H9 (cell line): ENCODE measurements at regions not wholly inside any gene's neighbourhood (a gene's known extent, or its start where the extent isn't known, plus 50 kb on each side); places are given as distances from the start of the nearest gene placed in this dataset.

ENCODE experiments used
- DNase-seq: peaks from one replicate; pipeline ENCODE4 v3.0.0-alpha.2; 2017
- H2AFZ ChIP-seq: one replicate; pipeline ENCODE4 v1.6.1; 2013; ENCODE audit warnings: mild to moderate bottlenecking, low read length, control low read depth, moderate library complexity
- H2AK5ac ChIP-seq: 2 replicates; pipeline ENCODE4 v1.6.1; 2013; ENCODE audit warnings: low read length, control low read depth, mixed read lengths; ENCODE audit not compliant: insufficient read length
- H2BK120ac ChIP-seq: one replicate; pipeline ENCODE4 v1.6.1; 2013; ENCODE audit warnings: low read depth, mild to moderate bottlenecking, low read length, control low read depth, inconsistent platforms; ENCODE audit not compliant: poor library complexity, severe bottlenecking
- H2BK12ac ChIP-seq: 2 replicates; pipeline ENCODE4 v1.6.1; 2013; ENCODE audit warnings: low read length, control low read depth, mixed read lengths, low read depth; ENCODE audit not compliant: insufficient read length
- H2BK15ac ChIP-seq: 2 replicates; pipeline ENCODE4 v1.6.1; 2013; ENCODE audit warnings: low read depth, low read length, control low read depth
- H2BK20ac ChIP-seq: one replicate; pipeline ENCODE4 v1.6.1; 2013; ENCODE audit warnings: low read depth, mild to moderate bottlenecking, low read length, control low read depth, inconsistent platforms; ENCODE audit not compliant: poor library complexity, severe bottlenecking
- H2BK5ac ChIP-seq: 2 replicates; pipeline ENCODE4 v1.6.1; 2013; ENCODE audit warnings: low read length, control low read depth, mixed read lengths; ENCODE audit not compliant: insufficient read length
- H3K14ac ChIP-seq: 2 replicates; pipeline ENCODE4 v1.6.1; 2013; ENCODE audit warnings: low read length, control low read depth; ENCODE audit not compliant: insufficient read depth
- H3K18ac ChIP-seq: 2 replicates; pipeline ENCODE4 v1.6.1; 2013; ENCODE audit warnings: low read depth, mild to moderate bottlenecking, mixed read lengths, low read length, control low read depth; ENCODE audit not compliant: insufficient read length
- H3K23ac ChIP-seq: 2 replicates; pipeline ENCODE4 v1.6.1; 2013; ENCODE audit warnings: low read length, control low read depth, mixed read lengths, low read depth; ENCODE audit not compliant: insufficient read length
- H3K23me2 ChIP-seq: 2 replicates; pipeline ENCODE4 v1.6.1; 2013; ENCODE audit warnings: low read depth, mild to moderate bottlenecking, mixed read lengths, low read length, control low read depth; ENCODE audit not compliant: insufficient read length, poor library complexity, severe bottlenecking
- H3K27ac ChIP-seq: 2 replicates; pipeline ENCODE4 v1.5.1; 2013; ENCODE audit warnings: low read length, control low read depth, mixed read lengths, low read depth; ENCODE audit not compliant: insufficient read length
- H3K27me3 ChIP-seq: 2 replicates; pipeline ENCODE4 v1.6.1; 2013; ENCODE audit warnings: low read length, control low read depth, inconsistent platforms; ENCODE audit not compliant: insufficient read depth
- H3K4ac ChIP-seq: 2 replicates; pipeline ENCODE4 v1.6.1; 2013; ENCODE audit warnings: low read depth, mild to moderate bottlenecking, control low read depth, inconsistent platforms, low read length, moderate library complexity
- H3K4me1 ChIP-seq: 2 replicates; pipeline ENCODE4 v1.6.1; 2013; ENCODE audit warnings: low read length, control low read depth, inconsistent platforms; ENCODE audit not compliant: insufficient read depth
- H3K4me2 ChIP-seq: 2 replicates; pipeline ENCODE4 v1.6.1; 2013; ENCODE audit warnings: low read length, control low read depth, mixed read lengths; ENCODE audit not compliant: insufficient read length, insufficient read depth
- H3K56ac ChIP-seq: 2 replicates; pipeline ENCODE4 v1.6.1; 2013; ENCODE audit warnings: low read depth, mild to moderate bottlenecking, mixed read lengths, low read length, control low read depth; ENCODE audit not compliant: insufficient read length
- H3K79me1 ChIP-seq: 2 replicates; pipeline ENCODE4 v1.6.1; 2013; ENCODE audit warnings: low read depth, mild to moderate bottlenecking, moderate library complexity, low read length, control low read depth, inconsistent platforms; ENCODE audit not compliant: insufficient read depth, poor library complexity, severe bottlenecking
- H3K79me2 ChIP-seq: 2 replicates; pipeline ENCODE4 v1.6.1; 2013; ENCODE audit warnings: low read length, control low read depth, inconsistent platforms; ENCODE audit not compliant: insufficient read depth
- H3K9ac ChIP-seq: 2 replicates; pipeline ENCODE4 v1.6.1; 2013; ENCODE audit warnings: low read length, control low read depth, mixed read lengths; ENCODE audit not compliant: insufficient read length; ENCODE audit errors: extremely low read depth
- H3K9me3 ChIP-seq: one replicate; pipeline ENCODE4 v1.6.1; 2013; ENCODE audit warnings: low read depth, low read length, inconsistent platforms; ENCODE audit not compliant: control insufficient read depth
- H3T11ph ChIP-seq: one replicate; pipeline ENCODE4 v1.6.1; 2013; ENCODE audit warnings: mild to moderate bottlenecking, low read length, control low read depth, inconsistent platforms
- H4K20me1 ChIP-seq: one replicate; pipeline ENCODE4 v1.6.1; 2013; ENCODE audit not compliant: control insufficient read depth, insufficient read length, insufficient read depth
- H4K5ac ChIP-seq: 2 replicates; pipeline ENCODE4 v1.6.1; 2013; ENCODE audit warnings: low read depth, mild to moderate bottlenecking, mixed read lengths, low read length, control low read depth; ENCODE audit not compliant: insufficient read length
- H4K8ac ChIP-seq: replicated peaks from 2 replicates; pipeline ENCODE4 v1.6.1; 2013; ENCODE audit warnings: low read length, control low read depth, mixed read lengths, low read depth; ENCODE audit not compliant: insufficient read length
- H4K91ac ChIP-seq: 2 replicates; pipeline ENCODE4 v1.6.1; 2013; ENCODE audit warnings: low read depth, mild to moderate bottlenecking, moderate library complexity, mixed read lengths, low read length, control low read depth; ENCODE audit not compliant: insufficient read length
- H3K27ac Mint-ChIP-seq, 3 experiments: 2 replicates in 2 of 3; 3 replicates in 1 of 3; pipeline ENCODE4 v1.8.0; 2020 to 2021; ENCODE audit warnings: mixed read lengths in 3 of 3, mild to moderate bottlenecking in 1 of 3, moderate library complexity in 1 of 3
- H3K27me3 Mint-ChIP-seq: 2 replicates; pipeline ENCODE4 v1.8.0; 2021; ENCODE audit warnings: low read depth, mild to moderate bottlenecking, moderate library complexity, mixed read lengths
- H3K36me3 Mint-ChIP-seq, 3 experiments: 2 replicates in 2 of 3; 3 replicates in 1 of 3; pipeline ENCODE4 v1.8.0; 2020 to 2021; ENCODE audit warnings: low read depth in 3 of 3, mixed read lengths in 3 of 3; ENCODE audit not compliant: insufficient read depth in 1 of 3
- H3K4me1 Mint-ChIP-seq, 2 experiments: 2 replicates each; pipeline ENCODE4 v1.8.0; 2020; ENCODE audit warnings: mixed read lengths in 2 of 2
- H3K4me3 Mint-ChIP-seq, 2 experiments: 2 replicates in 1 of 2; 3 replicates in 1 of 2; pipeline ENCODE4 v1.8.0; 2020 to 2021; ENCODE audit warnings: mild to moderate bottlenecking in 2 of 2, mixed read lengths in 2 of 2, moderate library complexity in 1 of 2
- H3K9me3 Mint-ChIP-seq, 2 experiments: 2 replicates in 1 of 2; 3 replicates in 1 of 2; pipeline ENCODE4 v1.8.0; 2020; ENCODE audit warnings: mild to moderate bottlenecking in 2 of 2, mixed read lengths in 2 of 2, moderate library complexity in 1 of 2
- WGBS: extraction: QIAGEN DNeasy Blood & Tissue Kit; methylation state at CpG from one replicate; pipeline ENCODE4 v1.1.7; 2013; ENCODE audit warnings: missing lambda C conversion rate, low lambda C conversion rate, mixed read lengths; ENCODE audit not compliant: insufficient read length; ENCODE audit errors: extremely low coverage; 5-methylcytosine and 5-hydroxymethylcytosine counted together
- TF ChIP-seq, protein P1 (sequence below): fragments of 200-600 bp; sonication (generic); conservative IDR thresholded peaks from 3 replicates; pipeline ENCODE4 v1.8.0; 2021; ENCODE audit warnings: antibody characterized with exemption, mild to moderate bottlenecking

DNA sequence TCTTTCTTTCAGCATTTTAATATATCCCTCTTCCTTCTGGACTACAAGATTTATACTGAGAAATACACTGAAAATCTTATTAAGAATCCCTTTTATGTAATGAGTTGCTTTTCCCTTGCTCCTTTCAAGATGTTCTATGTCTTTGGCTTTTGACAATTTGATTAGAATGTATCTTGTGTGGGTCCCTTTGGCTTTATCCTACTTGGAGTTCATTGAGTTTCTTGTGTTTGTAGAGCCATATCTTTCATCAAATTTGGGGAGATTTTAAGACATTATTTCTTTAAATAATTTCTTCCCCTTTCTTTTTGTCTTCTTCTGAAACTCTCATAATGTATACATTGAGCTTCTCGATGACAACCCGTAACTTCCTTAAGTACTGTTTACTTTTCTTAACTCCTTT is 739.9 kb upstream of the AMOT start:
- Mint-ChIP-seq H3K4me3 (no peak overlapping the region), H3K36me3 (peaks cover 14 to 35% (median 20%) of the 10 kb centered on the region in 3 experiments), H3K4me1 (peaks cover 0 to 7% of the 10 kb centered on the region in 2 experiments; a peak in 2 of 4 replicates), H3K27ac (no peak overlapping the region; a peak in 1 of 7 replicates), H3K9me3 (peaks cover 20 to 21% of the 10 kb centered on the region in 2 experiments), H3K27me3 (no peaks in the 10 kb centered on the region)
- Histone ChIP-seq H3K9me3 (no peaks in the 10 kb centered on the region), H4K8ac (no peak overlapping the region), H2BK12ac (no peak overlapping the region), H2AK5ac (no peak overlapping the region), H3K4me2 (no peak overlapping the region), H3K27me3 (no peaks in the 10 kb centered on the region), H3T11ph (no peak overlapping the region), H3K14ac (no peak overlapping the region), H2BK15ac (no peak overlapping the region), H3K4ac (no peak overlapping the region), H4K20me1 (no peaks in the 10 kb centered on the region), H3K23ac (no peak overlapping the region), H2AFZ (no peak overlapping the region), H3K4me1 (no peaks in the 10 kb centered on the region), H2BK20ac (no peak overlapping the region), H3K79me2 (no peaks in the 10 kb centered on the region), H3K79me1 (no peaks in the 10 kb centered on the region), H4K5ac (no peak overlapping the region), H2BK120ac (no peak overlapping the region), H3K27ac (no peak overlapping the region), H3K18ac (no peak overlapping the region), H2BK5ac (no peak overlapping the region), H3K9ac (no peak overlapping the region), H3K23me2 (no peaks in the 10 kb centered on the region), H4K91ac (no peak overlapping the region), H3K56ac (no peak overlapping the region)
- DNase-seq: no peak
- WGBS: no CpG with 5 or more reads among the region's 2 CpGs
- TF ChIP-seq, protein P1, sequence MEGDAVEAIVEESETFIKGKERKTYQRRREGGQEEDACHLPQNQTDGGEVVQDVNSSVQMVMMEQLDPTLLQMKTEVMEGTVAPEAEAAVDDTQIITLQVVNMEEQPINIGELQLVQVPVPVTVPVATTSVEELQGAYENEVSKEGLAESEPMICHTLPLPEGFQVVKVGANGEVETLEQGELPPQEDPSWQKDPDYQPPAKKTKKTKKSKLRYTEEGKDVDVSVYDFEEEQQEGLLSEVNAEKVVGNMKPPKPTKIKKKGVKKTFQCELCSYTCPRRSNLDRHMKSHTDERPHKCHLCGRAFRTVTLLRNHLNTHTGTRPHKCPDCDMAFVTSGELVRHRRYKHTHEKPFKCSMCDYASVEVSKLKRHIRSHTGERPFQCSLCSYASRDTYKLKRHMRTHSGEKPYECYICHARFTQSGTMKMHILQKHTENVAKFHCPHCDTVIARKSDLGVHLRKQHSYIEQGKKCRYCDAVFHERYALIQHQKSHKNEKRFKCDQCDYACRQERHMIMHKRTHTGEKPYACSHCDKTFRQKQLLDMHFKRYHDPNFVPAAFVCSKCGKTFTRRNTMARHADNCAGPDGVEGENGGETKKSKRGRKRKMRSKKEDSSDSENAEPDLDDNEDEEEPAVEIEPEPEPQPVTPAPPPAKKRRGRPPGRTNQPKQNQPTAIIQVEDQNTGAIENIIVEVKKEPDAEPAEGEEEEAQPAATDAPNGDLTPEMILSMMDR: no peak
